GM12875 (cell line): ENCODE measurements at regions not wholly inside any gene's neighbourhood (a gene's known extent, or its start where the extent isn't known, plus 50 kb on each side); places are given as distances from the start of the nearest gene placed in this dataset.

Source experiments
- H3K4me3 ChIP-seq: one replicate; pipeline ENCODE4 v1.5.1; 2011; ENCODE audit warnings: low read depth, low read length, control low read depth
- CTCF ChIP-seq: IDR thresholded peaks from 2 replicates; pipeline ENCODE4 v1.5.1; 2011; ENCODE audit warnings: low read depth, mild to moderate bottlenecking, control low read depth, inconsistent platforms, low read length, moderate library complexity, borderline replicate concordance; ENCODE audit not compliant: insufficient read depth

DNA sequence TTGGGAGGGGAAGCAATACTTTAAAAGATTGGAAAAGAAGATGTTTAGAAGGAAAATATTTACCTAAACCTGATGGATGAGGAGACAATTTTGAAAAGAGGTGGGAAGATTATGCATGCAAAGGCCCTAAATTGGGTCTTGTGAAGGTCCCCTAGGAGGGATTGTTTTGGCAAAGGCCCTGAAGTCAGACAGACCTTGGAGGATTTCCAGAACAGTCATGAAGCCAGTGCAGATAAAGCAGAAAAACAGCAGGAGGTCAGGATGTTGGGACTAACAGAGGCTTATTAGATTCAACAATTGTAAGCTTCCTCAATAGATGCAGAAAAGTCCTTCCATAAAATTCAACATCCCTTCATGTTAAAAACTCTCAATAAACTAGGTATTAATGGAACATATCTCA lies 361.0 kb upstream of the CDH6 start:
- TF ChIP-seq CTCF, result no peak
- no peak overlapping the region for H3K4me3 ChIP-seq

DNA sequence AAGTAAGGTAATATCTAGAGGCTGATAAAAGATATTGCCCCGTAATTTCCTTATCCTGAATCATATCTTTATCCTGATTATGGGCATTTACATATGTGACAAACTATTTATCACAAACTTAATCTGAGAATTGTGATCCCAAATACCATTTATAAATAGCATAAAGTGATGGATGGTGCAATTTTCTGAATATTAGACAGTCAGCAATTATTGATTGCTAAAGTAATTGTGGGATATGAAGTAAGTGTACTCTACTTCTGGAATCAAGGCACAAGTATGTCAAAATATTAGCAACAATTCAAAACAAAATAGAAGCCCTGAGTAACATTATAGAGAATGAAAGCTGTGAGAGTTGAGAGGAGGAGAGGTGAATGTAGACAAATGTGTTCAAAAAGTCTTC lies 361.9 kb upstream of the CDH6 start:
- TF ChIP-seq CTCF, result no peak
- no peak overlapping the region for H3K4me3 ChIP-seq

DNA sequence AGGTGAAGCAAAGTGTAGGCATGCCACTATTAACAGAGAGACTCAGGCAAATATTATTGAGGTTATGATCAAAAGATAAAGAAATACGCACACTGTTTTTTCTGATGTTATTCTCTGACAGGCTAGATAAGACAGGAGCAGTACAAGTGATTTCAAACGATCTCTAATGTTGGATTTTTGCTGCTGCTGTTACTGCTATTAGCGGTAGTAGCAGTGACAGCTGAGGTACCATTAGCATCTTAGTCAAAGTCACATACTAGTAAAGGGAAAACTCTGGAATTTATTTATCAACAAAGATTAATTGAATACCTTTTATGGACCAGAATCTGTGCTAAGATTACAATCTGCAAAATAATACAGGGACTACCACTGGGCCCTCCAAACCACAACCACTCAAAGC lies 362.4 kb upstream of the CDH6 start:
- no peak for TF ChIP-seq CTCF
- H3K4me3 ChIP-seq, result no peak overlapping the region

DNA sequence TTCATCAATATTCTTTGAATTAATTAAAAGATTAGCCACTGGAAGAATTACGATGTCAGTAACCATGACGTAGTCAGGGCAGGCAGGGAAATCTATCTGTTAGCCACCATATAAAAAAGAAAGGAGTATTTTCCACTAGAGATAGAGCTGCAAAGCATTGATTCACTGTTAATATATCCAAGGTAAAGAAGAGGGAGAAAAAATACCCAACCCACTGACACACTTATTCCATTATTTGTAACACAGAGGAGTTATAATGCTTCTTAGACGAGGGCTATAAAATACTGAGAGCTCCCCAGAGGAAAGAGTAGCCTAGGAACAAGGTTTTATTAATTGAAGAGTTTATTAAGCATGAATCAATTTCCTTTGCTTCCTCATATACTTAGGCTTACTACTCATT lies 382.2 kb upstream of the CDH6 start:
- no peak for TF ChIP-seq CTCF
- H3K4me3 ChIP-seq, result no peak overlapping the region

DNA sequence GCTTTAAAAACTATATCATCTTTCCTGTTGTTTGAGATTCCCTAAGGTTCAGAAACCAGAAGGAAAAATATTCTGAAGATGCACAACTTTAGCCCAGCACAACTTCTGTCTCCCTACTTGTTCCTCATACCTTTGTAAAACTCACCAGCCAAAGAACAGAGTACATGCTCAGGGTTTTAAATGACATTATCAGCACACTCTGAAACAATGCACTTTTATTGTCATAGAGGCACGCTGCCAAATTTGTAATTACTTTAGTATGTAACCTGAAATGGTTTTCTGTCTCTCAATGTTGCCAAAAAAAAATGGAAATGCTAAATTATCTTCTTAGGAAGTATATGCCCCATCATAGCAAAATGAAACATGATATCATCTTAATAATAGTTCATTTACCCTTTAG lies 383.6 kb upstream of the CDH6 start:
- TF ChIP-seq CTCF, result no peak
- no peak overlapping the region for H3K4me3 ChIP-seq

- TF ChIP-seq CTCF, result no peak
- H3K4me3 ChIP-seq, result no peak overlapping the region
Measured at GRCh38 chr5:30808996-30809395, 384.5 kb upstream of the CDH6 start.

- H3K4me3 ChIP-seq, result no peak overlapping the region
- no peak for TF ChIP-seq CTCF
Measured at GRCh38 chr5:30804739-30805505, 388.6 kb upstream of the CDH6 start.
